DND-41 (cell line): ENCODE measurements at regions not wholly inside any gene's neighbourhood (a gene's known extent, or its start where the extent isn't known, plus 50 kb on each side); places are given as distances from the start of the nearest gene placed in this dataset.

Experiments
- EZH2 ChIP-seq: IDR thresholded peaks from 3 replicates; pipeline ENCODE4 v1.6.1; 2012; ENCODE audit warnings: borderline replicate concordance, low read depth, mild to moderate bottlenecking, moderate library complexity, low read length, inconsistent platforms; ENCODE audit not compliant: severe bottlenecking
- TF ChIP-seq, protein P1 (sequence below): IDR thresholded peaks from 2 replicates; pipeline ENCODE4 v1.5.1; 2012; ENCODE audit warnings: borderline replicate concordance, low read length, moderate library complexity, mild to moderate bottlenecking; ENCODE audit not compliant: poor library complexity, severe bottlenecking; ENCODE audit errors: extremely low read depth

GRCh38 chr3:34218706-34219385 is 420.4 kb downstream of the PDCD6IP start:
- TF ChIP-seq, protein P1, sequence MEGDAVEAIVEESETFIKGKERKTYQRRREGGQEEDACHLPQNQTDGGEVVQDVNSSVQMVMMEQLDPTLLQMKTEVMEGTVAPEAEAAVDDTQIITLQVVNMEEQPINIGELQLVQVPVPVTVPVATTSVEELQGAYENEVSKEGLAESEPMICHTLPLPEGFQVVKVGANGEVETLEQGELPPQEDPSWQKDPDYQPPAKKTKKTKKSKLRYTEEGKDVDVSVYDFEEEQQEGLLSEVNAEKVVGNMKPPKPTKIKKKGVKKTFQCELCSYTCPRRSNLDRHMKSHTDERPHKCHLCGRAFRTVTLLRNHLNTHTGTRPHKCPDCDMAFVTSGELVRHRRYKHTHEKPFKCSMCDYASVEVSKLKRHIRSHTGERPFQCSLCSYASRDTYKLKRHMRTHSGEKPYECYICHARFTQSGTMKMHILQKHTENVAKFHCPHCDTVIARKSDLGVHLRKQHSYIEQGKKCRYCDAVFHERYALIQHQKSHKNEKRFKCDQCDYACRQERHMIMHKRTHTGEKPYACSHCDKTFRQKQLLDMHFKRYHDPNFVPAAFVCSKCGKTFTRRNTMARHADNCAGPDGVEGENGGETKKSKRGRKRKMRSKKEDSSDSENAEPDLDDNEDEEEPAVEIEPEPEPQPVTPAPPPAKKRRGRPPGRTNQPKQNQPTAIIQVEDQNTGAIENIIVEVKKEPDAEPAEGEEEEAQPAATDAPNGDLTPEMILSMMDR = no peak
- TF ChIP-seq EZH2 = no peak
